ENCODE measurements at regions not wholly inside any gene's neighbourhood (a gene's known extent, or its start where the extent isn't known, plus 50 kb on each side); places are given as distances from the start of the nearest gene placed in this dataset.

- intact Hi-C loops (cut with micrococcal nuclease), result no loop called here
Observed at GRCh38 chr4:122203407-122203806, 51.3 kb downstream of the BLTP1 start.

GRCh38 chr4:122205687-122206086 lies 53.6 kb downstream of the BLTP1 start:
- intact Hi-C loops (cut with micrococcal nuclease), result no loop called here

- intact Hi-C loops (cut with micrococcal nuclease), result no loop called here
Observed at GRCh38 chr4:122212880-122213279, 60.7 kb downstream of the BLTP1 start.

- intact Hi-C loops (cut with micrococcal nuclease), result no loop called here
Observed at GRCh38 chr4:122218762-122219161, 66.6 kb downstream of the BLTP1 start.

- intact Hi-C loops (cut with micrococcal nuclease), result no loop called here
Observed at GRCh38 chr4:122219356-122219755, 67.2 kb downstream of the BLTP1 start.

- intact Hi-C loops (cut with micrococcal nuclease), result loop anchor here (5.0 kb wide), 2 partner anchors 269 to 356 kb away; partner anchors contain the start of gene TRPC3
Observed at GRCh38 chr4:122221322-122221721, 69.2 kb downstream of the BLTP1 start.

- intact Hi-C loops (cut with micrococcal nuclease), result loop anchor here (5.0 kb wide), 2 partner anchors 272 to 353 kb away; partner anchors contain the start of gene TRPC3
Observed at GRCh38 chr4:122224348-122224747, 72.2 kb downstream of the BLTP1 start.

GRCh38 chr4:122227202-122227601 lies 75.1 kb downstream of the BLTP1 start:
- intact Hi-C loops (cut with micrococcal nuclease), result no loop called here

- intact Hi-C loops (cut with micrococcal nuclease), result no loop called here
Observed at GRCh38 chr4:122229857-122230256, 77.7 kb downstream of the BLTP1 start.

GRCh38 chr4:122232633-122233032 lies 80.5 kb downstream of the BLTP1 start:
- intact Hi-C loops (cut with micrococcal nuclease), result no loop called here

GRCh38 chr4:122234686-122235085 lies 82.6 kb downstream of the BLTP1 start:
- intact Hi-C loops (cut with micrococcal nuclease), result no loop called here

- intact Hi-C loops (cut with micrococcal nuclease), result no loop called here
Observed at GRCh38 chr4:122243785-122244184, 91.7 kb downstream of the BLTP1 start.

- intact Hi-C loops (cut with micrococcal nuclease), result no loop called here
Observed at GRCh38 chr4:122244764-122245163, 92.6 kb downstream of the BLTP1 start.

- intact Hi-C loops (cut with micrococcal nuclease), result no loop called here
Observed at GRCh38 chr4:122246551-122246950, 94.4 kb downstream of the BLTP1 start.

- intact Hi-C loops (cut with micrococcal nuclease), result no loop called here
Observed at GRCh38 chr4:122249357-122249756, 97.2 kb downstream of the BLTP1 start.

GRCh38 chr4:122252584-122252983 lies 100.5 kb downstream of the BLTP1 start:
- intact Hi-C loops (cut with micrococcal nuclease), result no loop called here

GRCh38 chr4:122259849-122260248 lies 107.7 kb downstream of the BLTP1 start:
- intact Hi-C loops (cut with micrococcal nuclease), result no loop called here

GRCh38 chr4:122276359-122276758 lies 102.5 kb upstream of the ADAD1 start:
- intact Hi-C loops (cut with micrococcal nuclease), result no loop called here

- intact Hi-C loops (cut with micrococcal nuclease), result no loop called here
Observed at GRCh38 chr4:122278976-122279375, 99.8 kb upstream of the ADAD1 start.

- intact Hi-C loops (cut with micrococcal nuclease), result no loop called here
Observed at GRCh38 chr4:122279670-122280069, 99.1 kb upstream of the ADAD1 start.

- intact Hi-C loops (cut with micrococcal nuclease), result no loop called here
Observed at GRCh38 chr4:122285285-122285684, 93.5 kb upstream of the ADAD1 start.

GRCh38 chr4:122293374-122294365 lies 85.1 kb upstream of the ADAD1 start:
- intact Hi-C loops (cut with micrococcal nuclease), result no loop called here

GRCh38 chr4:122297694-122298093 lies 81.1 kb upstream of the ADAD1 start:
- intact Hi-C loops (cut with micrococcal nuclease), result no loop called here
